Endothelial cell of umbilical vein (primary cell): ENCODE measurements at regions not wholly inside any gene's neighbourhood (a gene's known extent, or its start where the extent isn't known, plus 50 kb on each side); places are given as distances from the start of the nearest gene placed in this dataset.

Experiments used
- CTCF ChIP-seq, 2 donors: IDR thresholded peaks; 1 replicate in 1 of 2; 2 replicates in 1 of 2; pipeline ENCODE4 v1.5.1; 2011; ENCODE audit warnings: low read length in 2 of 2, mild to moderate bottlenecking in 2 of 2, moderate library complexity in 2 of 2, control low read depth in 1 of 2, inconsistent platforms in 1 of 2, low read depth in 1 of 2; ENCODE audit not compliant: insufficient read depth in 1 of 2; ENCODE audit errors: extremely low read depth in 1 of 2
- JUN ChIP-seq: IDR thresholded peaks from 2 replicates; pipeline ENCODE4 v1.6.1; 2011; ENCODE audit warnings: borderline replicate concordance, low read depth; ENCODE audit not compliant: insufficient read length, insufficient read depth

DNA sequence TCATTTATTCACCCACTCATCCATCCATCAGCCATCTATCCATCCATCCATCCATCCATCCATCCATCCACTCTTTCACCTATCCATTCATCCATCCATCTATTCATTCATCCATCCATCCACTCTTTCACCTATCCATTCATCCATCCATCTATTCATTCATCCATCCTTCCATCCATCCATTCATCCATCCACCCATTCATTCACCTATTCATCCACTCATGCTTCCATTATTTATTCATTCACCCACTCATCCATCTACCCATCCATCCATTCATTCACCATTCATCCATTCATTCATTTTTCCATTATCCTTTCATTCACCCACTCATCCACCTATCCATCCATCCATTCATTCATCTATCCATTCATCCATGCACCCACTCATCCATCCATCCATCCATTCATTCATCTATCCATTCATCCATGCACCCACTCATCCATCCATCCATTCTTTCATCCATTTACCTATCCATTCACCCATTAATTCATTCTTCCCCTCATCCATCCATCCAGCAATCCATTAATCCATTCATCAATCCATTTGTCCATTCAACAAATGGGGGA, 360.9 kb downstream of the ADGRD1 start:
- TF ChIP-seq JUN (no peak), CTCF (IDR thresholded peaks at IDR 0.05; ENCODE audit: extremely low read depth in 1 of 2, insufficient read depth in 1 of 2, low read depth in 1 of 2, low read length in 2 of 2) (no peak)
